IPS-NIHi11 (cell line): ENCODE measurements at regions not wholly inside any gene's neighbourhood (a gene's known extent, or its start where the extent isn't known, plus 50 kb on each side); places are given as distances from the start of the nearest gene placed in this dataset.

Experiments used
- DNase-seq: peaks from one replicate; pipeline ENCODE4 v3.0.0; 2012; ENCODE audit warnings: mixed read lengths, low spot score

DNA sequence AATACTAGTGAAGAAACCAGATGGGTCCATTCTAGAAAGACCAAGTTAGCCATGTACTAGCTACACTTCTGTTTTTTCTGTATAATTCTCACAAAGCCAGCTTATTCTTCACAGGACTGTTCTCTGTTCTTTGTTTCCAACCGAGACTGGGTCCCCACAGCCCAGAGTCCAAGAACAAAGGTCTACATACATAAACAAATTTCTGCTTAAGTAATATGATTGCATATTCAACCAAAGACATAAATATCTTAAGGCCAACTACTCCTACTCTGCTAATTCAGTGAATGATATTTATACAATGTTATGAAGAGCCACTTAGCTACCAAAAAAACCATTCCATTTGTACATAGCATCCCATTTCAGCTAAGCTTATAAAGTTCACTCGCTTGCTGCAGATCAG, 299.8 kb upstream of the CCDC54 start:
- no peak for DNase-seq

DNA sequence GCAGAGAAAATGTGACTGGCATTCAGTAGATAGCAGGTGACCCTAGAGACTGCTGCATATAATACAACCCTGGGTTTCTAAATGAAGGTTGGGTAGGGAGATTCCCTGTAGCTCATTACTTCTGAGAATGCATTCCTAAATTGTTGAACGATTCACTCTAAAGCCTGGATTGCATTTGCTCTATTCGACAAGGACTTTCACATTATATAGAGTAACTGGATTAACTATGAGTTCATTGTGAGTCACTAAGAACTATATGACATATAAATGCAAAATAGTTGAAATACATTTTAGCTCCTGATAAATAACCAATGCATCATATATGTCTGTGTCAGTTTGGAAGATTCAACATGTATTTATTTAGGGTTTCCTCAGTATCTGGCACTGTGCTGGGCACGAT, 294.7 kb upstream of the CCDC54 start:
- DNase-seq = no peak

DNA sequence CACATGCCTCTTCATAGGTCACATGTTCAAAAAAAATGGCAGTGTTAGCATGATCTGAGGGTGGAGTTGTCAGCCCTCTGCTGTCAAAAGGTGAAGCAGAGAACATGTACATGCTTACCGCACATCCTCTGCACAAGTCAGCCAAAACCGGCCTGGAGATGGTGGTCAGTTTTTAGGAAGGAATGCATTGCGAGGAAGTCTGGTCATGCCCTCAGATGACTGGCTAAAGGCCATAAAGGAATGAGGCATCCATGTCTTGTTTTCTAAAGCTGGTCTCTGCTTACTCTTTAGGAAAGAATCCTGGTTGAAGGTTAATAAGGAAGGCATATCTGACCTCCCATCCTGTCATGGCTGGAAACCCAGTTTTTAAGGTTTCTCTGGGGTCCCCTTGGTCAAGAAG, 292.0 kb upstream of the CCDC54 start:
- no peak for DNase-seq

DNA sequence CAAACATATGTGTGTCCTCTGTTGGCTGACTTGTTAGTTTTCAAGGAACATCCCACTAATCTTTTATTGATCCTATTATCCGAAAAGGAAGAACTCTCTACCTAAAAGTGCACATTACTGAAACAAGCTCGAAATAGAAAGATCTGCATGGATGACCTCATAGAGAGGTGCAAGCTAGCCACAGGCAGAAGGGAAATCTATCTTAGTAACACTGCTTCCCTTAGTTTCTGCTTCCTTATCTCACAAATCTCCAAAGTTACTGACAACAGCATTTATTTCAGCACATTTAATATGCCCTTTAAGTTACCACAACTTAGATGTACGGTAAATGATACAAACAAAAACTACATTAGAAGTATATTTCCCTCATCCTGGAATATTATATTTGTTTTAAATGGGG, 285.1 kb upstream of the CCDC54 start:
- no peak for DNase-seq

DNA sequence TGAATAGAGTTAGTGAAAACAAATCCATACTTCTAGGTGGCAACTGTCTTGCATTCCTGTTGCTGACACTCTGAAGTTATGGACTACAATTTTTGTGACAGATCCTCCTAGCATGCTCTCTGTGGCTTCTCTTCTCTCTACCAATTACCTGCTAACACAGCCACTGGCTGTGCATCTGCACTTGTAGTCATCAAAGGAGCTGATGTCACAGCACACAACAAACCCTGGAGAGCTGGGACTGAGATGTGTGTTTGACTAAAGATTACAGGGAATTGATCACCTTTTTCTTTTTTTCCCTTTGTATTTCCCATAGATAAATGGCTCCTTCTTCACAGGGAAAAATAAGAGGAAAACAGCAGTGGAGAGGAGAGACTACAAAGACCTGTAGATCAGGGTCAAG, 278.4 kb upstream of the CCDC54 start:
- no peak for DNase-seq

DNA sequence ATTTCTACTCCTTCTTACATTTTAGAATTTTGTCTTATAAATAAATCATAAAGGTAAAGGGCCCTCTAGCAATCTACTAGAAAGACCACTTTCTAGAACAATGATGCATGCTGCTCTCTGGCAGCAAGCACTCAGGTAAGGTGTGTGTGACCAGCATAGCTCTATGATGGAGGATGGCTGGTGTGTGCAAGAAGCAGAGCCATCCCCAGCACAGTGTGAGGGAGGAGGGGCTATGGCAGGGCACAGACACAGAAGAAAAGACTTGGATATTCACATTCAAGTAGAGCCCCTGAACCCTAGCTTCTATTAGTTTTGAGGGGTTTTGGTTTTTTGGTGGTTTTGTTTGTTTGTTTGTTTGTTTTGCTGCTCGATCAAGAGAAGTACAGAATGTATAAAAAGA, 277.1 kb upstream of the CCDC54 start:
- no peak for DNase-seq

DNA sequence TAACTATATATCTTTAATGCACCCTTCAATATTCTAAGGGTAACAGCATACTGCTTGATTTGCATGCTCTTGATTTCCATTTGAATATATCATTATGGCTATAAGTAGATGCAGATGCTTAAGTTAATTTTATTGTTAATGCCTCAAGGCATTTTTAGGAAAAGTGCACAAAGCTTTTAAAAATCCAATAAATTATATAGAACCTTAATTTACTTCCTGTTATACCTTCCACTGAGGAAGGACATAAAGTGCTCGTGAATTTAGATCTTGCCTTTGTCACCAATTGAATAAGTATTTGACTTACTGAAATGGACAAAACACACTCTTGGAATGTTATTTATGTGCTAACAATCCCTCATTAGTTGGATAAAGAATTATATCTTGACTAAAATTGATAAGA, 276.7 kb upstream of the CCDC54 start:
- DNase-seq = no peak

DNA sequence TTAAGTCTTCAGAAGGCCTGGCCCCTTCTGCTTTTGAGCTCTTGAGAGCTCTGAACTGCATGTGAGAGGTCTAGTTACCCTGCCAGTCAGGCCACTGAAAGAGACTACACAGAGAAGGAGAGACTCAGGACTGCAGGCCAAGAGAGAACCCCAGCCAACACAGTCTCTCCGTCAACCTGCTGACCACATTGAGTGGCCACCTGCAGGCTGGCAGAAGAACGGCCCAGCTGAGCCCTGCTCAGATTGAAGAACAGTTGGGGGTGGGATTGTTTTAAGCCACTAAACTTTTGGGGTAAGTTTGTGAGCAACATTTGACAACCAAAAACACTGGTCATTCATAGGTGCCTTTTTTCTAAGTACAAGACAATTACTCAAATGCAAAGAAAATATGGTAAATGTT, 273.5 kb upstream of the CCDC54 start:
- DNase-seq = no peak

DNA sequence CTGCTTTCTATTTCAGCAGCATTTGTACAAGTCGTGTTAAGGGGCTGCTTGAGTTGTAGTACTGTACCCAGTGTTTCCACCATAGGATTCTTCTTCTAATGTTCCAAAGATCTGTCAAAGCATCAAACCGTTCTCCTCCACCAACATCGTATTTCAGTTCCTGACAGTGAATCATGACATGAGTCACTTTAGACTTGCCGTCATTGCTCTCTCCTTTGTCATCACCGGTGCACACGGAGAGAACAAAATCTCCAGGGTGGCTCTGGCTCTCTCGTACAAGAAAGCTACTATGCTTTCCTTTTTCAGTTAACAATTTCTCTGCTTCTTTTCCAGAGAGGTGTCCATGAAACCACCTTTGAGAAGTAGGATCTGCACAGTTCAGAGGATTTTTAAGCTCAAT, 270.9 kb upstream of the CCDC54 start:
- no peak for DNase-seq

DNA sequence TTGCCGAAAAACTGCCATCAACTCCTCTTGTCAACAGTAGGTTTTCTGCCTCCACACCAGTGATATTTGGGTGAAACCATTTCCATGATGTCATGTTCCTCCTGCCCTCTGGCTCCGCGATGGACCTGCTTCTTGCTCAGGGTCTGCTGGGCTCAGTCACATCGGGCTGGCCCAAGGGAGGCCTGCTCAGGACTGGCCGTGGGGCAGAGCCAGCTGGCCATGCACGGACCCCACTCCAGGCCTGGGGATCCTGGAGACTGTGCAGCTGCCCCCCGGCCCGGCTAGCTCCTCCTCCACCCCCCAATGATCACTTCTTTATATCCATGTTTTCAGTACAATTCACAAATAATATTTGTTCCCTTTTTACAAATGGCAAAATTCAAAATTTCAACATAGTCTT, 270.3 kb upstream of the CCDC54 start:
- no peak for DNase-seq

DNA sequence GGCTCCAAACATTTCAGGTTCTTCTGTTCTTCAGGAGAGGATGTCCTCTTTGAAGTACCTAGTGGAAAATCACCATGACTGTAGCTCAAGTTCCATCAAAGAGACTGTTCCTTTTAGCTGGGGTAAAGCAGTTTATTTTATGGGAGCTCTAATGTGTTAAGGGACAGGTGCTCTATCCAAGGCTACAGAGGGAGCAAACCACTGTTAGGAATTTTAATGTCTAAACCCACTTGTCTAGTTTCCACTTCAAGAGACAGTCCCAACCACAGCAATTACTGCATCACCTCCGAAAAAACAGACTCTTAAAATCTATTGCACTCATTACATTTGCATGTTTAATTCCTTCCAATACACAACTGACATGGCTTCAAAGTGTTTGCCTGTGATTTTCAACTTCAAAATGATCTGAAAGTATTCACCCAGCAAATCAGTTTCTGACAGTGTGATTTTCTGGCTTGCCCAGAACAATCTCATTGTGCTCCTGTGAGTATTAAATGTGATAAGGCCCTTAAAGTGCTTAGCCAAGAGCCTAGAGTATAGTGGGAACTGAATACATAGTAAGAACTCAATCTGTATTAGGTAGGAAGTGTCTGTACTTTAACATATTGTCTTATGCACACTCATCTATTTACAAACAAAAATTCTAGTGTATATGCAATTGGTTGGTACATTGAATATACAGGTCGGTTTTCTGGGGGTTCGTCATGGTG, 266.5 kb upstream of the CCDC54 start:
- DNase-seq = no peak

DNA sequence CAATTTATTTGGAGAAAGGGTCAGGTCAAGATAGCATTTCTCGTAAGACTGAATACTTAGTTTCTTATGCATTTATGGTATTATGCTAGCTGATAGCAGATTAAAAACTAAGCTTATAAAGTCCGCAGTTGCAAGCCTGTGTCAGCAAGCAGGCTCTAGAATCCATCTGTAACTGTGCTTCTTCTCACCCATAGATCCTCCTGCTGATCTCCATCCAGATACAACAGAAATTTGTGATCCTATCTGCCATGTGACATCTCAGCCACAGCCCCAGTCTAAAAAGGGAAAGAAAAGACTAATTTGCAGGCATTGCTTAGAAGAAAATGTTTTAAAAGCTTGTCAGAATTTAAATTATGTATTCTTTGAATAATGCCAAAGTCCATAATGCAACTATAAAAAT, 265.4 kb upstream of the CCDC54 start:
- DNase-seq = no peak

DNA sequence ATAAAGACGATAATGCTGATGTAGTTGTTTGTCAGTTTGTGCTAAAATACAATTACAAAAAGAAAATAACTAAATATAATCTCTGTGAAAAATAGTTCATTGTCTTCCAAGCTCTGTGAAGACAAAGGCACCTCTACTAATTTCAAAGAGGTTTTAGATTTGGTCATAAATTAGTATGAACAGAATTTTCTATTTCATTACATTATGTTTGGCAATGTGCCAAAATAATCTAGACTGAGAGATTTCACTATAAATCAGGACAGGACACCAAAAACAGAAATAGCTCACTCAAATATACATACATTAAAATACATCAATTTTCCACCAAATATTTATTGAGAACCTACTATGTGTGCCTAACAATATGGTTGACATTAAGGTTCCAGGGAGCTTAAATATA, 264.9 kb upstream of the CCDC54 start:
- DNase-seq = no peak

DNA sequence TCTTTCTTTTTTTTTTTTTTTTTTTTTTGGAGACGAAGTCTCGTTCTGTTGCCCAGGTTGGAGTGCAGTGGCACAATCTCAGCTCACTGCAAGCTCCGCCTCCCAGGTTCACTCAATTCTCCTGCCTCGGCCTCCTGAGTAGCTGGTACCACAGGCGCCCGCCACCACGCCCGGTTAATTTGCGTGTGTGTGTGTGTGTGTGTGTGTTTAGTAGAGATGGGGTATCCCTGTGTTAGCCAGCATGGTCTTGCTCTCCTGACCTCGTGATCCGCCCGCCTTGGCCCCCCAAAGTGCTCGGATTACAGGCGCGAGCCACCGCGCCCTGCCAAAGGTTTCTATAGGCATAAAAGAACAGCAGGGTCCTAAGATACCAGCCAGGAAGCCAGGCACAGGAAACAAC, 261.0 kb upstream of the CCDC54 start:
- DNase-seq = no peak

DNA sequence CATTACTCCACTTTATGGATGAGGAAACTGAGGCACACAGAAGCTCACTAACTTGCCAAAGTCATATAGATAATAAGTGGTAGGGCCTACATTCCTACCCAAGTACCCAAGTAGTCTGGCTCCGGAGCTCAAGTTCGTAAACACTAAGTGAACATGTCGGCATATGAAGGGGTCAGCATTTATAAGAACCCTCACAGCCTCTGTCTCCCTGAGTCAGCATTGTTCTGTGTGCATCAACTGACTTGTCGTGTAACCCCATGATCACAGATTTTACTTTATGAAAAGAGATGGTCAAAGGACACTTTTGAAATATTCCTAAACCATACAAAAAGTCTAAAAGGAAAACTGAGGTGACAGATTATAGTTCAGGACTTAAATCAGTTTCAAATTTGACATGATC, 260.1 kb upstream of the CCDC54 start:
- DNase-seq = no peak

DNA sequence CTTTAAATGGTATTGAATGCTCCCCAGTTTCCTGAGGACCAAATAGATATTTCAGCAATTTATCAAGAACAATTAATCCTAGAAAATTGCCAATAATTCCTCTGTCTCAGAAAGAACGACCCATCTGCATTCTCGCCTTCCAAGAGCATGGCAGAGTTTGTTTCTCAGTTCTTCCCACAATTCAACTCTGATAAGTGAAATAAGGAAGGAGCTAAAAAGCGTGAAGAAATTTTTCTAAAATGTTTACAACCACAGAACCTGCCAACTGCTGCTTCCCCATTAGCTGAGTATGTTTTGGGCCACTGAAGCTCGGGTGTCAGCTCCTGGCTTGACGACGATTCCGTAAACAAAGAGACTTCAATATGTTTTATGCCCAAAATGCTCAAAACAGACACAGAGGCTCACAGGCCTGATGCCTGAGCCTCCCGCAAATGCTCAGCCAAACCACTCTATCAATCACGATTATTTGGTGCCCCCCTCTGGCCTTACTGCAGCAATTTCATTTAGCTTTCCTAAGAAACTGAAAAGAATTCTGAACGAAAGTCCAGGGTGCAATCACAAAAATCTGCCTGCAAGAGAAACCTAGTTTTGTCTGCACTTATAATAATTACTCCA, 259.2 kb upstream of the CCDC54 start:
- peak; percentile 65 for DNase-seq

DNA sequence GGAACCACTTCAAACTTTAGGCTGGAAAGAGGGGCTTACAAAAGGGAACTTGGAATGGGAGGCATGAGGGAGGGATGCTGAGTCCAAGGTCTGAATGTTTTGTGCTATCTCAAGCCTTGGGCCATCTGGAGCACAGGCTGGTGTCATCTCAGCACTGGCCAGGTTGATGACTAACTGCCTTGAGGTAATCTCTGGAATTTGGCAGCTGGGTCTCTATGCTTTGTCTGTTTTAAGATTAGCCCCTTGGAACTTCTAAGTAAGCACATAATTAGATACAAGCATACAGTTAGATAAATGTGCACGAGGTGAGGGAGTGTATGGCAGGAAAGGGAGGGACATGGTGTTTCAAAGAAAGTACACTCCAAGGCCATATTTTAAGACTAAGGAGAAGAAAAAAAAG, 252.4 kb upstream of the CCDC54 start:
- DNase-seq = no peak

DNA sequence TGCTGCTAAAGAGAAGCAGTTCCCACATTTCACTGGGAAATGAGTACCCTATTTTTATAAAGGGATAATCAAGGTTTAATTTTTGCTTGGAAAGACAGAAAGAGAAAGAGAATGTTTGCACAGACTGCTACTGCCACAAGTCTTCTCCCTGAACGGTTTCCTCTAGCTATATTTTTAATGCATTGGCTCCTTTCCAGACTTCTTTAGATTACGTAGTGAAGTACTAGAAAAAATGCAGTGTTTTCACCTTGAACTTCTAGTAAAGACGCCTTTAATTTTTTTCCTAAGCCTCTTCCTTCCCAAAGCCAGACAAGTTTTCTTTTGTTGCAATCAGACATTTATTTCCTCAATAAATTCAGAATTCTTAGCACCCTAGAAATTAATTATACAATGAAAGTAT, 248.3 kb upstream of the CCDC54 start:
- no peak for DNase-seq

DNA sequence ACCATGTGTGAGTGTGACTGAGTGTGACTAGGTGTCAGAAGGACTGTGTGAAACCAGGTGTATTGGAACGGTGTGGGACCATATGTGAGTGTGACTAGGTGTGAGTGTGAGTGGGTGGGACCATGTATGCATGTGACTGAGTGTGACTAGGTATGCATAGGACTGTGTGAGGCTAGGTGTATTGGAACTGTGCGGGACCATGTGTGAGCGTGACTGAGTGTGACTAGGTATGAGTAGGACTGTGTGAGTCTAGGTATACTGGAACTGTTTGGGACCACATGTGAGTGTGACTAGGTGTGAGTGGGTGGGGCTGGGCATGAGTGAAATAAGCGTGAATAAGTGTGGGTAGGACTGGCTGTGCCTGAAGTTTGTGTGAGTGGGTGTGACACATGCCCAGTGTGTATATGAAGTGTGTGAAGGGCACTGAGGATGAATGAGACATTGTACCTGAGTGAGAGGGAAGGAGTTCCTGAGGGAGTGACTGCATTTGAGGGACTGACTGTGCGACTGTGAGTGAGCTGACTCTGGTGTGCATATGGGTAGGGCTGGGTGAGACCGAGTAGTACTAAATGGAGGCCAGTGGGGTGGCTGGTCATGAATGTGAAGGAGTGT, 247.0 kb upstream of the CCDC54 start:
- DNase-seq = no peak

DNA sequence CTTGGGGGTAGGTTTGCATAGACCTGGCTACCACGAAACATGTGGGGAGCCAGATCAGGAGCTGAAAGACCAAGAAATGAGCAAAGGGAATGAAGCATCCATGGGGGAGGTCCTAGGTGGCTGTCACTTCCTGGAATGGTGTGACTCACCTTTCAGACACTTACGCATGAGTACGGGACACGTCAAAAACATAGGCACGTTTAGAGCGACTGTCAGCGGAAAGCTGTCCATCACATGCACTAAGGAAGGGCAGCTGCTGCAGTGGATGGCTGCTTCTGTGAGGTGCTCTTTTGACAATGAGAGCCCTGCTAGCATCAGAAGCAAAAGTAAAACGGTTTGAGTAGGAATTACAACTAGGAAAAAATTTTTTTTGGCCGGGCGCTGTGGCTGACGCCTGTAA, 244.6 kb upstream of the CCDC54 start:
- DNase-seq = no peak

DNA sequence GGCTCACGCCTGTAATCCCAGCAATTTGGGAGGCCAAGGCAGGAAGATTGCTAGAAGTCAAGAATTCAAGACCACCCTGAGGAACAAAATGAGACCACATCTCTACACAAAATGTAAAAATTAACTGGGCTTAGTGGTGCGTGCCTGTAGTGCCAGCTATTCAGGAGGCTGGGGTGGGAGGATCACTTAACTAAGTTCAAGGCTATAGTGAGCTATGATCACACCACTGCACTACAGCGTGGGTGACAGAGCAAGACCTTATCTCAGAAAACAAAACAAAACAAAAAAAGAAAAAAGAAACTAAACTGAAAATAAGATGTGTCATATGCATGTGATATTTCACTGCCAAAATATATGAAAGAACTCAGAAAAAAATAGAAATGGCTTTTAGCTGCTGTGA, 243.3 kb upstream of the CCDC54 start:
- DNase-seq = no peak

DNA sequence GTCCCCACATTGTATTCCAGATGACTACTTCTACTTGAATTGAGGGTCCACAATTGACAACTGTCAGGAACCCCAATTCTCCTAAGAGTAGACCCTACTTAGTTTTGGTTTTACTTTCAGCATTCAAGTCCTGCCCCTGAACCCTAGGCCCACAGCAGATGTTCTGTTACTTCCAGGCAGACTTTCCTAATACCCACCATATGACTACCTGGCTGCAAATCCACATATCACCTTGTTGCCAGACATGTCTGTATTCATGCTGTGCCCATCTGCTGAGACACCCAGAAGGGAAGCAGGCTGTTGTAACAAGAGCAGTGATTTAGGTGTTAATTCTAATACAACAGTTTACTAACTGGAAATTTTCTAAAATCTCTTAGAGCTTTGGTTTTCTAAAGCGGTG, 235.1 kb upstream of the CCDC54 start:
- DNase-seq = no peak

DNA sequence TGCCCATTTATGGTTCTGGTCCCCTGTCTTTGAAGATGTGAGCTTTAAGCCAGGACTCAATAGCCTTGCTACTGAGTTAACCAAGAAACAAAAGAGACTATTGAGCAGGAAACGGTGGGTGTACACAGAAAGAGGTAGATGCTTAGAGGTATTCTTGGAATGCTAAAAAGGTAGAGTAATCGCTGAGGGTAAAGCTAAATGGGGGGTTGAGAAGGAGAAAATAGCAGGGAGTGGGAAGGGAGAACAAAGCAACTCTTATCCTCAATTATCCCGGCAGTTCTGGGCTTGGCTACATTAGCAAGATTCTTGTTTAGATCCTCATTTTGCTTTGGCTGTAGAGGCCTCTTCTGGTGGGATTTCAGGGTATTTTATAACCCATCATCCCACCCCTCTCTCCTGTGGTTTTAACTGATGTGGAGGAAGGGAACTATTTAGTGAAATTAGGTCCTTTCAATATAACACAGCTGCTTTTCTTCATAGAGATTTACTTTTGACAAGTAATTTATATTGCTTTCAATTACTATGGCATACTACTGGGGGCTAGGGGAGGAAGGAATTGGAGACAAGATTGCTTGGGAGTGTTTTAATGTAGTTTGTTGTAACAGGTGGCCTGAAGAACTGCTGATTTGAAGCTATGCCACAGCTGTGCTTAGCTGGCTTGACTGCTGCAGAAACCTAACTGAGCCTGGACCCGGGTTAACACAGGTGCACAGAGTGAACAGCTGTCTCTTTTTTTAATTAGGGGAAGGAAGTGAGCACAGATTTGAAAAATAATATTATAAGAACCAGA, 234.3 kb upstream of the CCDC54 start:
- DNase-seq = peak; percentile 30
